Gastroesophageal sphincter (tissue), 3 donors: ENCODE measurements at regions not wholly inside any gene's neighbourhood (a gene's known extent, or its start where the extent isn't known, plus 50 kb on each side); places are given as distances from the start of the nearest gene placed in this dataset.

ENCODE experiments used
- CTCF ChIP-seq, 4 experiments: fragments of 200-600 bp in 2 of 4; fragments of 450-650 bp in 2 of 4; sonication (generic) in 1 of 4; IDR thresholded peaks; one replicate each; pipeline ENCODE4 v1.5.1; 2017 to 2019; ENCODE audit warnings: antibody characterized with exemption in 4 of 4, mild to moderate bottlenecking in 2 of 4, moderate library complexity in 2 of 4
- EP300 ChIP-seq: sonication (generic); formaldehyde crosslinking; IDR thresholded peaks from one replicate; pipeline ENCODE4 v1.6.1; 2017; ENCODE audit warnings: antibody characterized with exemption, mild to moderate bottlenecking
- POLR2A ChIP-seq, 2 donors: fragments of 450-650 bp; IDR thresholded peaks; one replicate each; pipeline ENCODE4 v1.6.1; 2017; ENCODE audit warnings: antibody characterized with exemption in 2 of 2, mild to moderate bottlenecking in 2 of 2, moderate library complexity in 1 of 2
- POLR2AphosphoS5 ChIP-seq: sonication (generic); formaldehyde crosslinking; IDR thresholded peaks from one replicate; pipeline ENCODE4 v1.6.1; 2017; ENCODE audit warnings: antibody characterized with exemption

DNA sequence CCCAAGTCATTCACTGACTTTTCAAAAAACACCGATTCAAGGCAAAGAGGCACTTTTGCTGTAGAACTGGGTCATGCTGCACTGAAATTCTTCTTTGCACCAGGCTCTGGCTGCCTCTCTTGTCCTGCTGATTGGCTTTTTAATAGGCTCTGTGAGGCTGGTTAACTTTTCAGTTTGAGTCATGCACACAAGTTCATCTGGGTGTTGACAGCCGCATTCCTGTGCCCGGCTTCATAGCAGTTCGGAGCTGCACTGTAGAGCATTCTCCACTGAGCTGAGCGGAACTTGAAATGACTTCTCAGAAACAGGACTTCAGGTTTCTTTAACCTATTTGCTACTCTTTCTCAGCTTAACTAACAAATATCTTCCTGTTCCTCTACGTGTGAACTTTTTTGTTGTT lies 978.3 kb downstream of the UQCRFS1 start:
- TF ChIP-seq EP300 (no peak), POLR2A (IDR thresholded peaks at IDR 0.05) (no peak), CTCF (IDR thresholded peaks at IDR 0.05) (no peak), POLR2AphosphoS5 (no peak)
